Kidney (tissue), 13 donors: ENCODE measurements at regions not wholly inside any gene's neighbourhood (a gene's known extent, or its start where the extent isn't known, plus 50 kb on each side); places are given as distances from the start of the nearest gene placed in this dataset.

Experiments
- DNase-seq, 5 donors: peaks; one replicate each; pipeline ENCODE4 v3.0.0-alpha.2; 2013 to 2020
- FAIRE-seq: peaks from 2 replicates; lab custom pipeline; 2012; peaks lifted over from hg19 to GRCh38; lab: Jason Lieb, UNC
- H3K27ac ChIP-seq, 2 donors: one replicate each; pipeline ENCODE4 v1.7.0; 2013; ENCODE audit warnings: low read depth in 2 of 2, low read length in 2 of 2, inconsistent platforms in 1 of 2
- H3K27me3 ChIP-seq: one replicate; pipeline ENCODE4 v1.7.1; 2013; ENCODE audit warnings: low read length, inconsistent platforms; ENCODE audit not compliant: control insufficient read depth, insufficient read depth
- H3K36me3 ChIP-seq, 3 donors: one replicate each; pipeline versions ENCODE4 v1.7.0 to v1.7.1; 2013; ENCODE audit warnings: low read length in 3 of 3, control low read depth in 1 of 3, inconsistent platforms in 1 of 3; ENCODE audit not compliant: insufficient read depth in 3 of 3, control insufficient read depth in 2 of 3
- H3K4me1 ChIP-seq, 3 donors: one replicate each; pipeline versions ENCODE4 v1.7.0 to v1.7.1; 2013; ENCODE audit warnings: low read length in 3 of 3, inconsistent platforms in 1 of 3, low read depth in 1 of 3; ENCODE audit not compliant: control insufficient read depth in 2 of 3, insufficient read depth in 2 of 3
- H3K4me3 ChIP-seq, 3 donors: one replicate each; pipeline versions ENCODE4 v1.7.0 to v1.8.1; 2013; ENCODE audit warnings: low read length in 3 of 3, control low read depth in 1 of 3, inconsistent platforms in 1 of 3
- H3K9ac ChIP-seq, 3 donors: one replicate each; pipeline versions ENCODE4 v1.7.0 to v1.7.1; 2013; ENCODE audit warnings: low read length in 3 of 3, control low read depth in 1 of 3, inconsistent platforms in 1 of 3
- H3K9me3 ChIP-seq, 3 donors: one replicate each; pipeline versions ENCODE4 v1.7.0 to v1.7.1; 2013; ENCODE audit warnings: low read length in 3 of 3, control low read depth in 1 of 3, inconsistent platforms in 1 of 3; ENCODE audit not compliant: control insufficient read depth in 2 of 3, insufficient read depth in 1 of 3
- intact Hi-C: fragments of 100-400 bp; cut with DNase I; formaldehyde crosslinking; loops from one replicate; pipeline ENCODE4 v1.11.1; 2022
- TF ChIP-seq, protein P1 (sequence below): IDR thresholded peaks from 3 replicates; pipeline ENCODE4 v1.5.1; 2012; ENCODE audit warnings: mild to moderate bottlenecking, moderate library complexity, borderline replicate concordance; ENCODE audit not compliant: insufficient read depth; ENCODE audit errors: extremely low read depth
- donor health status: control.
- donor health status: control.
- donor health status: control.
- donor health status: control.
- donor health status: control.
- donor health status: DM: yes; HTN: yes; CAD: no.
- donor health status: Normal renal cell carcinoma (clear cell type).

GRCh38 chr5:53165431-53166182 lies 56.0 kb upstream of the MOCS2 start:
- TF ChIP-seq, protein P1, sequence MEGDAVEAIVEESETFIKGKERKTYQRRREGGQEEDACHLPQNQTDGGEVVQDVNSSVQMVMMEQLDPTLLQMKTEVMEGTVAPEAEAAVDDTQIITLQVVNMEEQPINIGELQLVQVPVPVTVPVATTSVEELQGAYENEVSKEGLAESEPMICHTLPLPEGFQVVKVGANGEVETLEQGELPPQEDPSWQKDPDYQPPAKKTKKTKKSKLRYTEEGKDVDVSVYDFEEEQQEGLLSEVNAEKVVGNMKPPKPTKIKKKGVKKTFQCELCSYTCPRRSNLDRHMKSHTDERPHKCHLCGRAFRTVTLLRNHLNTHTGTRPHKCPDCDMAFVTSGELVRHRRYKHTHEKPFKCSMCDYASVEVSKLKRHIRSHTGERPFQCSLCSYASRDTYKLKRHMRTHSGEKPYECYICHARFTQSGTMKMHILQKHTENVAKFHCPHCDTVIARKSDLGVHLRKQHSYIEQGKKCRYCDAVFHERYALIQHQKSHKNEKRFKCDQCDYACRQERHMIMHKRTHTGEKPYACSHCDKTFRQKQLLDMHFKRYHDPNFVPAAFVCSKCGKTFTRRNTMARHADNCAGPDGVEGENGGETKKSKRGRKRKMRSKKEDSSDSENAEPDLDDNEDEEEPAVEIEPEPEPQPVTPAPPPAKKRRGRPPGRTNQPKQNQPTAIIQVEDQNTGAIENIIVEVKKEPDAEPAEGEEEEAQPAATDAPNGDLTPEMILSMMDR, result no peak
- Histone ChIP-seq H3K27ac (no peak overlapping the region), H3K9me3 (no peaks in the 10 kb centered on the region), H3K4me3 (no peak overlapping the region), H3K36me3 (no peaks in the 10 kb centered on the region), H3K27me3 (no peaks in the 10 kb centered on the region), H3K4me1 (peaks cover 0 to 7% (median 3%) of the 10 kb centered on the region in 3 donors), H3K9ac (no peak overlapping the region)
- FAIRE-seq, result no peak
- intact Hi-C loops, result no loop called here
- no peak for DNase-seq

DNA sequence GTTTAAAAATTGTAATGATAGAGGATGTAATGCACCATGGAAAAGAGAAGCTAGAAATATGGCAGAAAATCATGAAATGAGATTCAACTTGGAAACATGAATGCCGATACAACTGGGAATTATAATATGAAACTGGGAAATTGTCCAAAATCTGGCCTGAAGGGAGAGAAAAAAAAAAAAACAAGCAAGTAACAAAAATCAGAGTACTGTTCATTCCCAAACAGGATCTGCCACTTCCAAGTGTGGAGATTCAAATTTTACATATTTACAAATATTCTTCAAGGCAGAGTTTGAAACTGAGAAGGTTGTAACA lies 56.6 kb upstream of the MOCS2 start:
- Histone ChIP-seq H3K27ac (no peak overlapping the region), H3K4me3 (no peak overlapping the region), H3K9ac (no peak overlapping the region), H3K27me3 (no peaks in the 10 kb centered on the region), H3K36me3 (no peaks in the 10 kb centered on the region), H3K9me3 (no peaks in the 10 kb centered on the region), H3K4me1 (peaks cover 0 to 7% (median 3%) of the 10 kb centered on the region in 3 donors)
- FAIRE-seq (no peak), DNase-seq (peak in 1 of 5 donors; percentile 25)
- TF ChIP-seq, protein P1, result no peak
- intact Hi-C loops, result no loop called here

- H3K9me3 ChIP-seq, result no peaks in the 10 kb centered on the region
- H3K4me3 ChIP-seq, result no peak overlapping the region
- peak in 2 of 5 donors; percentile 42 to 53 for DNase-seq
- no peaks in the 10 kb centered on the region for H3K27me3 ChIP-seq
- intact Hi-C loops, result no loop called here
- peaks cover 0 to 7% (median 3%) of the 10 kb centered on the region in 3 donors for H3K4me1 ChIP-seq
- TF ChIP-seq, protein P1, result no peak
- no peak for FAIRE-seq
- no peaks in the 10 kb centered on the region for H3K36me3 ChIP-seq
- H3K9ac ChIP-seq, result no peak overlapping the region
- H3K27ac ChIP-seq, result no peak overlapping the region
Observed at GRCh38 chr5:53167836-53168235, 58.3 kb upstream of the MOCS2 start.

- no peak overlapping the region for H3K4me3 ChIP-seq
- no peak overlapping the region for H3K27ac ChIP-seq
- TF ChIP-seq, protein P1, result no peak
- no peaks in the 10 kb centered on the region for H3K9me3 ChIP-seq
- FAIRE-seq (no peak), DNase-seq (no peak)
- H3K9ac ChIP-seq, result no peak overlapping the region
- H3K27me3 ChIP-seq, result no peaks in the 10 kb centered on the region
- H3K36me3 ChIP-seq, result no peaks in the 10 kb centered on the region
- intact Hi-C loops, result no loop called here
- H3K4me1 ChIP-seq, result no peaks in the 10 kb centered on the region
Observed at GRCh38 chr5:53169933-53170332, 60.4 kb upstream of the MOCS2 start.
